SKM-1 treated with dmso at 0.1 percent for 144 hours (cell line): ENCODE measurements at regions not wholly inside any gene's neighbourhood (a gene's known extent, or its start where the extent isn't known, plus 50 kb on each side); places are given as distances from the start of the nearest gene placed in this dataset.
A peak's percentile ranks its signal among the peaks of the same experiment; 100 is the strongest.
"Not testable (repeated sequence)": the region's sequence is repeated elsewhere in the genome, so short reads cannot be mapped to it uniquely, and the experiment has no call there.

Experiments used
- DNase-seq: peaks from one replicate; lab custom pipeline; 2025; ENCODE audit not compliant: unreplicated experiment; lab: John Stamatoyannopoulos, UW

- peak; percentile 1 for DNase-seq
These were observed 277.5 kb downstream of the RPS4Y2 start for GRCh38 chrY:21033363-21033762.

GRCh38 chrY:21034151-21035061, 278.5 kb downstream of the RPS4Y2 start:
- no peak for DNase-seq

- not testable (repeated sequence) for DNase-seq
These were observed 281.5 kb downstream of the RPS4Y2 start for GRCh38 chrY:21037398-21037797.

- DNase-seq: no peak
These were observed 283.9 kb downstream of the RPS4Y2 start for GRCh38 chrY:21039811-21040210.

GRCh38 chrY:21040711-21041110, 284.8 kb downstream of the RPS4Y2 start:
- DNase-seq: not testable (repeated sequence)

- no peak for DNase-seq
These were observed 317.2 kb downstream of the RPS4Y2 start for GRCh38 chrY:21073079-21073478.

GRCh38 chrY:21073641-21074260, 317.8 kb downstream of the RPS4Y2 start:
- no peak for DNase-seq

- DNase-seq: no peak
These were observed 319.8 kb downstream of the RPS4Y2 start for GRCh38 chrY:21075658-21076057.

- no peak for DNase-seq
These were observed 323.8 kb downstream of the RPS4Y2 start for GRCh38 chrY:21079670-21080069.

- no peak for DNase-seq
These were observed 326.0 kb downstream of the RPS4Y2 start for GRCh38 chrY:21081640-21082611.

- no peak for DNase-seq
These were observed 326.7 kb downstream of the RPS4Y2 start for GRCh38 chrY:21082639-21083038.

GRCh38 chrY:21091909-21092308, 336.0 kb downstream of the RPS4Y2 start:
- no peak for DNase-seq

GRCh38 chrY:21102507-21102906, 346.6 kb downstream of the RPS4Y2 start:
- DNase-seq: no peak

GRCh38 chrY:21103885-21104284, 348.0 kb downstream of the RPS4Y2 start:
- no peak for DNase-seq

GRCh38 chrY:21105529-21105928, 349.6 kb downstream of the RPS4Y2 start:
- no peak for DNase-seq

- DNase-seq: no peak
These were observed 355.4 kb downstream of the RPS4Y2 start for GRCh38 chrY:21111313-21111712.

GRCh38 chrY:21121065-21121464, 365.2 kb downstream of the RPS4Y2 start:
- DNase-seq: no peak

- DNase-seq: no peak
These were observed 375.5 kb upstream of the RBMY1B start for GRCh38 chrY:21135591-21135990.

GRCh38 chrY:21138056-21138758, 372.9 kb upstream of the RBMY1B start:
- DNase-seq: no peak

- no peak for DNase-seq
These were observed 364.8 kb upstream of the RBMY1B start for GRCh38 chrY:21146331-21146730.

GRCh38 chrY:21149971-21150370, 361.2 kb upstream of the RBMY1B start:
- DNase-seq: no peak
